Kidney (tissue), 13 donors: ENCODE measurements at regions not wholly inside any gene's neighbourhood (a gene's known extent, or its start where the extent isn't known, plus 50 kb on each side); places are given as distances from the start of the nearest gene placed in this dataset.

Source experiments
- DNase-seq, 5 donors: peaks; one replicate each; pipeline ENCODE4 v3.0.0-alpha.2; 2013 to 2020
- FAIRE-seq: peaks from 2 replicates; lab custom pipeline; 2012; peaks lifted over from hg19 to GRCh38; lab: Jason Lieb, UNC
- H3K27ac ChIP-seq, 2 donors: one replicate each; pipeline ENCODE4 v1.7.0; 2013; ENCODE audit warnings: low read depth in 2 of 2, low read length in 2 of 2, inconsistent platforms in 1 of 2
- H3K27me3 ChIP-seq: one replicate; pipeline ENCODE4 v1.7.1; 2013; ENCODE audit warnings: low read length, inconsistent platforms; ENCODE audit not compliant: control insufficient read depth, insufficient read depth
- H3K36me3 ChIP-seq, 3 donors: one replicate each; pipeline versions ENCODE4 v1.7.0 to v1.7.1; 2013; ENCODE audit warnings: low read length in 3 of 3, control low read depth in 1 of 3, inconsistent platforms in 1 of 3; ENCODE audit not compliant: insufficient read depth in 3 of 3, control insufficient read depth in 2 of 3
- H3K4me1 ChIP-seq, 3 donors: one replicate each; pipeline versions ENCODE4 v1.7.0 to v1.7.1; 2013; ENCODE audit warnings: low read length in 3 of 3, inconsistent platforms in 1 of 3, low read depth in 1 of 3; ENCODE audit not compliant: control insufficient read depth in 2 of 3, insufficient read depth in 2 of 3
- H3K4me3 ChIP-seq, 3 donors: one replicate each; pipeline versions ENCODE4 v1.7.0 to v1.8.1; 2013; ENCODE audit warnings: low read length in 3 of 3, control low read depth in 1 of 3, inconsistent platforms in 1 of 3
- H3K9ac ChIP-seq, 3 donors: one replicate each; pipeline versions ENCODE4 v1.7.0 to v1.7.1; 2013; ENCODE audit warnings: low read length in 3 of 3, control low read depth in 1 of 3, inconsistent platforms in 1 of 3
- H3K9me3 ChIP-seq, 3 donors: one replicate each; pipeline versions ENCODE4 v1.7.0 to v1.7.1; 2013; ENCODE audit warnings: low read length in 3 of 3, control low read depth in 1 of 3, inconsistent platforms in 1 of 3; ENCODE audit not compliant: control insufficient read depth in 2 of 3, insufficient read depth in 1 of 3
- CTCF ChIP-seq: IDR thresholded peaks from 3 replicates; pipeline ENCODE4 v1.5.1; 2012; ENCODE audit warnings: mild to moderate bottlenecking, moderate library complexity, borderline replicate concordance; ENCODE audit not compliant: insufficient read depth; ENCODE audit errors: extremely low read depth
- intact Hi-C: fragments of 100-400 bp; cut with DNase I; formaldehyde crosslinking; loops from one replicate; pipeline ENCODE4 v1.11.1; 2022
- donor health status: control.
- donor health status: control.
- donor health status: control.
- donor health status: control.
- donor health status: control.
- donor health status: DM: yes; HTN: yes; CAD: no.
- donor health status: Normal renal cell carcinoma (clear cell type).

GRCh38 chr17:74108126-74108705 is 95.3 kb upstream of the RPL38 start:
- DNase-seq = no peak
- H3K36me3 ChIP-seq = no peaks in the 10 kb centered on the region
- H3K27me3 ChIP-seq = no peaks in the 10 kb centered on the region
- FAIRE-seq = no peak
- no peak overlapping the region for H3K4me3 ChIP-seq
- TF ChIP-seq CTCF = no peak
- no peak overlapping the region for H3K27ac ChIP-seq
- H3K9ac ChIP-seq = no peak overlapping the region
- no peaks in the 10 kb centered on the region for H3K4me1 ChIP-seq
- H3K9me3 ChIP-seq = no peaks in the 10 kb centered on the region
- intact Hi-C loops = no loop called here

- Histone ChIP-seq H3K27ac (no peak overlapping the region), H3K36me3 (no peaks in the 10 kb centered on the region), H3K9ac (no peak overlapping the region), H3K4me1 (no peaks in the 10 kb centered on the region), H3K9me3 (no peaks in the 10 kb centered on the region), H3K4me3 (no peak overlapping the region), H3K27me3 (no peaks in the 10 kb centered on the region)
- FAIRE-seq (no peak), DNase-seq (peak in 4 of 5 donors; percentile 84 to 88 (median 86))
- no peak for TF ChIP-seq CTCF
- intact Hi-C loops = no loop called here
These were observed 93.0 kb upstream of the RPL38 start for GRCh38 chr17:74110467-74110866.

- Histone ChIP-seq H3K27me3 (peaks cover 2% of the 10 kb centered on the region), H3K9ac (no peak overlapping the region), H3K36me3 (no peaks in the 10 kb centered on the region), H3K9me3 (no peaks in the 10 kb centered on the region), H3K27ac (no peak overlapping the region), H3K4me3 (no peak overlapping the region), H3K4me1 (no peaks in the 10 kb centered on the region)
- TF ChIP-seq CTCF = no peak
- no peak for FAIRE-seq
- no peak for DNase-seq
- intact Hi-C loops = no loop called here
These were observed 90.2 kb upstream of the RPL38 start for GRCh38 chr17:74113326-74113725.

GRCh38 chr17:74113952-74114351 is 89.5 kb upstream of the RPL38 start:
- peaks cover 2% of the 10 kb centered on the region for H3K27me3 ChIP-seq
- no peaks in the 10 kb centered on the region for H3K36me3 ChIP-seq

More at GRCh38 chr17:74113952-74114351, 89.5 kb upstream of the RPL38 start:
- no peak for TF ChIP-seq CTCF
- no peak overlapping the region for H3K4me3 ChIP-seq
- peak in 1 of 5 donors; percentile 30 for DNase-seq
- H3K9me3 ChIP-seq = no peaks in the 10 kb centered on the region
- no peak overlapping the region for H3K27ac ChIP-seq
- no peaks in the 10 kb centered on the region for H3K4me1 ChIP-seq
- intact Hi-C loops = no loop called here
- FAIRE-seq = no peak
- H3K9ac ChIP-seq = no peak overlapping the region
